ENCODE measurements at regions not wholly inside any gene's neighbourhood (a gene's known extent, or its start where the extent isn't known, plus 50 kb on each side); places are given as distances from the start of the nearest gene placed in this dataset.

DNA sequence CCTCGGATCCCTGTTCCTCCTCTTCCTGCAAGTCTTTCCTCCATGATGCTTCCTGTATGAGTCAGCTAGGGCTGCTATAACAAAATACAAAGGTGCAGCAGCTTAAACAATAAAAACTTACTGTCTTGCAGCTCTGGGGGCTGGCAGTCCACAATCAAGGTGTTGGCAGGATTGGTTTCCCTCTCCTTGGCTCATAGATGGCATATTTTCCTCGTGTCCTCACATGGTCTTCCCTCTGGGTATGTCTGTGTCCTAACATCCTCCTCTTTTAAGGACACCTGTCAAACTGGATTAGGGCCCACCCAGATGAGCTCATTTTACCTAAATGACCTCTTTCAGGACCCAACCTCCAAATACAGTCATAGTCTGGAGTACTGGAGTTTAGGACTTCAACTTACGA is 117.5 kb downstream of the MED10 start:
- no peak overlapping the region for H3K27ac ChIP-seq (ENCODE audit: low read depth, low read length)
- H3K4me1 ChIP-seq (ENCODE audit: control insufficient read depth in 5 of 5, insufficient read depth in 5 of 5, low read length in 5 of 5): no peaks in the 10 kb centered on the region
- H3K9me3 ChIP-seq (ENCODE audit: control insufficient read depth in 5 of 5, low read length in 5 of 5): peaks cover 0 to 4% (median 2%) of the 10 kb centered on the region in 5 donors
- no peaks in the 10 kb centered on the region for H3K36me3 ChIP-seq (ENCODE audit: control insufficient read depth in 5 of 5, insufficient read depth in 5 of 5, low read length in 5 of 5)
- H3K27me3 ChIP-seq (ENCODE audit: control insufficient read depth in 5 of 5, insufficient read depth in 4 of 5, low read length in 5 of 5): no peaks in the 10 kb centered on the region
- no peak overlapping the region for H3K4me3 ChIP-seq (ENCODE audit: low read depth in 1 of 5, low read length in 5 of 5)
- H3K9ac ChIP-seq (ENCODE audit: low read length in 5 of 5): no peak overlapping the region

- no peaks in the 10 kb centered on the region for H3K27me3 ChIP-seq (ENCODE audit: control insufficient read depth in 5 of 5, insufficient read depth in 4 of 5, low read length in 5 of 5)
- no peaks in the 10 kb centered on the region for H3K4me1 ChIP-seq (ENCODE audit: control insufficient read depth in 5 of 5, insufficient read depth in 5 of 5, low read length in 5 of 5)
- H3K36me3 ChIP-seq (ENCODE audit: control insufficient read depth in 5 of 5, insufficient read depth in 5 of 5, low read length in 5 of 5): no peaks in the 10 kb centered on the region
- H3K9me3 ChIP-seq (ENCODE audit: control insufficient read depth in 5 of 5, low read length in 5 of 5): peaks cover 0 to 2% (median 0%) of the 10 kb centered on the region in 5 donors
- no peak overlapping the region for H3K4me3 ChIP-seq (ENCODE audit: low read depth in 1 of 5, low read length in 5 of 5)
- no peak overlapping the region for H3K27ac ChIP-seq (ENCODE audit: low read depth, low read length)
- H3K9ac ChIP-seq (ENCODE audit: low read length in 5 of 5): no peak overlapping the region
These were observed 121.4 kb downstream of the MED10 start for GRCh38 chr5:6256901-6257300.

- Histone ChIP-seq H3K27ac (ENCODE audit: low read depth, low read length) (no peak overlapping the region), H3K9ac (ENCODE audit: low read length in 5 of 5) (no peak overlapping the region), H3K36me3 (ENCODE audit: control insufficient read depth in 5 of 5, insufficient read depth in 5 of 5, low read length in 5 of 5) (no peaks in the 10 kb centered on the region), H3K4me1 (ENCODE audit: control insufficient read depth in 5 of 5, insufficient read depth in 5 of 5, low read length in 5 of 5) (no peaks in the 10 kb centered on the region), H3K9me3 (ENCODE audit: control insufficient read depth in 5 of 5, low read length in 5 of 5) (peaks cover 0 to 5% (median under 1%) of the 10 kb centered on the region in 5 donors), H3K4me3 (ENCODE audit: low read depth in 1 of 5, low read length in 5 of 5) (no peak overlapping the region), H3K27me3 (ENCODE audit: control insufficient read depth in 5 of 5, insufficient read depth in 4 of 5, low read length in 5 of 5) (no peaks in the 10 kb centered on the region)
These were observed 122.4 kb downstream of the MED10 start for GRCh38 chr5:6255956-6256355.

DNA sequence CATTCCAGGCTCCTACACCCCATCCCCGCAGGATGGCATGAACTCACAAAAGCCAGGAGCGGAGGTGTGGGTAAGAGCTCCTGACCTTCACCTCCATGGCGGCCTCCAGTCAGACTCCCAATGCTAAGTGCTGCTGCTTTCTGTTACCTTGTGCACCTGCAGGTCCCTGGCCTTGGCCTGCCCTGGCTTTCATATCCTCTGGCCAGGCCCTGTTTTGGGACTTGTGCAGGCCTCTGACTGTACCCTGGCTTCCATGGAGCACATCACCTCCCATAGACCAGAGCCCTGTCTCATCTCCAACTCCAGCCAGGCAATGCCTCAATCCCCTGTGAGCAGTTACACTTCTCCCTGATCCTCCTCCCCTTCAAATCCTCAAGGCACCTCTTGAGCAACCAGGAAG is 124.5 kb downstream of the MED10 start:
- Histone ChIP-seq H3K4me1 (ENCODE audit: control insufficient read depth in 5 of 5, insufficient read depth in 5 of 5, low read length in 5 of 5) (no peaks in the 10 kb centered on the region), H3K36me3 (ENCODE audit: control insufficient read depth in 5 of 5, insufficient read depth in 5 of 5, low read length in 5 of 5) (no peaks in the 10 kb centered on the region), H3K4me3 (ENCODE audit: low read depth in 1 of 5, low read length in 5 of 5) (no peak overlapping the region), H3K27me3 (ENCODE audit: control insufficient read depth in 5 of 5, insufficient read depth in 4 of 5, low read length in 5 of 5) (no peaks in the 10 kb centered on the region), H3K9me3 (ENCODE audit: control insufficient read depth in 5 of 5, low read length in 5 of 5) (peaks cover 0 to 5% (median 4%) of the 10 kb centered on the region in 5 donors), H3K9ac (ENCODE audit: low read length in 5 of 5) (no peak overlapping the region), H3K27ac (ENCODE audit: low read depth, low read length) (no peak overlapping the region)

- H3K27ac ChIP-seq (ENCODE audit: low read depth, low read length): no peak overlapping the region
- no peak overlapping the region for H3K9ac ChIP-seq (ENCODE audit: low read length in 5 of 5)
- no peaks in the 10 kb centered on the region for H3K27me3 ChIP-seq (ENCODE audit: control insufficient read depth in 5 of 5, insufficient read depth in 4 of 5, low read length in 5 of 5)
- H3K9me3 ChIP-seq (ENCODE audit: control insufficient read depth in 5 of 5, low read length in 5 of 5): peaks cover 0 to 5% (median 4%) of the 10 kb centered on the region in 5 donors
- H3K4me3 ChIP-seq (ENCODE audit: low read depth in 1 of 5, low read length in 5 of 5): no peak overlapping the region
- no peaks in the 10 kb centered on the region for H3K36me3 ChIP-seq (ENCODE audit: control insufficient read depth in 5 of 5, insufficient read depth in 5 of 5, low read length in 5 of 5)
- H3K4me1 ChIP-seq (ENCODE audit: control insufficient read depth in 5 of 5, insufficient read depth in 5 of 5, low read length in 5 of 5): no peaks in the 10 kb centered on the region
These were observed 125.1 kb downstream of the MED10 start for GRCh38 chr5:6253281-6253680.

GRCh38 chr5:6252581-6252980 is 125.8 kb downstream of the MED10 start:
- Histone ChIP-seq H3K36me3 (ENCODE audit: control insufficient read depth in 5 of 5, insufficient read depth in 5 of 5, low read length in 5 of 5) (no peaks in the 10 kb centered on the region), H3K9ac (ENCODE audit: low read length in 5 of 5) (no peak overlapping the region), H3K9me3 (ENCODE audit: control insufficient read depth in 5 of 5, low read length in 5 of 5) (peaks cover 0 to 5% (median 4%) of the 10 kb centered on the region in 5 donors), H3K4me3 (ENCODE audit: low read depth in 1 of 5, low read length in 5 of 5) (no peak overlapping the region), H3K27me3 (ENCODE audit: control insufficient read depth in 5 of 5, insufficient read depth in 4 of 5, low read length in 5 of 5) (no peaks in the 10 kb centered on the region), H3K27ac (ENCODE audit: low read depth, low read length) (no peak overlapping the region), H3K4me1 (ENCODE audit: control insufficient read depth in 5 of 5, insufficient read depth in 5 of 5, low read length in 5 of 5) (no peaks in the 10 kb centered on the region)

DNA sequence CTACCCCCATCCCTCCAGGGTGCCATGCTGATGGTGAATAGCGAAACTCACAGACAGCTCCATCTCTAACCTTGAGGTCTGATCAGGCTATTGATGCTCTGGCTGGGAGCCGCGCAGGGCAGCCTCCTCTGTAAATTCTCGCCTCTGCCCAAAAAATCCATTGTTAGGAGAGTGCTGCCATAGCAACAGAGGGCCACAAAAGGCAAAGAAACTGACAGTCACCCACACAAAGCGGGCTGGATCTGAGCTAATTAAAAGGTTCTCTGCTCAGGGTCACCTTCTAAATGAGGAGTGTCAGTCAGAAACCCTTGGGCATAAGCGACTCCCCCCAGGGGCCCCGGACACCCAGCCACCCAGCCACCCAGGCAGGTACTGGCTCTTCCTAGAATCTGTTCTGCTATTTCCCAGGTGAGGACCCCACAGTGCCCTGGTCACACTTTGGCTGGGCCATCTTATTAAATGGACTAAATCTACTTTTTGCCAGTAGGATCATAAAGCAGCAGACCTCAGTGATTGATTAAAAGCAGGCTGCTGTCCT is 126.7 kb downstream of the MED10 start:
- Histone ChIP-seq H3K27me3 (ENCODE audit: control insufficient read depth in 5 of 5, insufficient read depth in 4 of 5, low read length in 5 of 5) (no peaks in the 10 kb centered on the region), H3K36me3 (ENCODE audit: control insufficient read depth in 5 of 5, insufficient read depth in 5 of 5, low read length in 5 of 5) (no peaks in the 10 kb centered on the region), H3K4me3 (ENCODE audit: low read depth in 1 of 5, low read length in 5 of 5) (no peak overlapping the region), H3K9ac (ENCODE audit: low read length in 5 of 5) (no peak overlapping the region), H3K4me1 (ENCODE audit: control insufficient read depth in 5 of 5, insufficient read depth in 5 of 5, low read length in 5 of 5) (no peaks in the 10 kb centered on the region), H3K27ac (ENCODE audit: low read depth, low read length) (no peak overlapping the region), H3K9me3 (ENCODE audit: control insufficient read depth in 5 of 5, low read length in 5 of 5) (peaks cover 0 to 5% (median 4%) of the 10 kb centered on the region in 5 donors)

- Histone ChIP-seq H3K9me3 (ENCODE audit: control insufficient read depth in 5 of 5, low read length in 5 of 5) (peaks cover 0 to 5% (median 4%) of the 10 kb centered on the region in 5 donors), H3K4me1 (ENCODE audit: control insufficient read depth in 5 of 5, insufficient read depth in 5 of 5, low read length in 5 of 5) (no peaks in the 10 kb centered on the region), H3K27me3 (ENCODE audit: control insufficient read depth in 5 of 5, insufficient read depth in 4 of 5, low read length in 5 of 5) (no peaks in the 10 kb centered on the region), H3K27ac (ENCODE audit: low read depth, low read length) (no peak overlapping the region), H3K4me3 (ENCODE audit: low read depth in 1 of 5, low read length in 5 of 5) (no peak overlapping the region), H3K9ac (ENCODE audit: low read length in 5 of 5) (no peak overlapping the region), H3K36me3 (ENCODE audit: control insufficient read depth in 5 of 5, insufficient read depth in 5 of 5, low read length in 5 of 5) (no peaks in the 10 kb centered on the region)
These were observed 128.2 kb downstream of the MED10 start for GRCh38 chr5:6250121-6250520.

DNA sequence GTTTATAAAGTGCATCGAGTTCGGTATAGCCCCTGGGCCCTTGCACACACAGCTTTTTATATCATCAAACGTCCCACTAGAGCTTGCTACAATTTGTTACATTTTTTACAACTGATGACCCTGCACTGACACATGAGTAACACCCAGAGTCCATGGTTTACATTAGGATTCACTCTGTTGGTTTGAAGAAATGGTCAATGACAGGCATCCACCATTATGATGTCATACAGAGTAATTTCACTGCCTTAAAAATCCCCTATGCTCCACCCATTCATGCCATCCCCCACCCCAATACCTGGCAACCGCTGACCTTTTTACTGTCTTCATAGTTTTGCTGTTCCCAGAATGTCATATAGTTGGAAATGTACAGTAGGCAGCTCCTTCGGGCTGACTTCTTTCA is 130.2 kb downstream of the MED10 start:
- peaks cover 0 to 5% (median 4%) of the 10 kb centered on the region in 5 donors for H3K9me3 ChIP-seq (ENCODE audit: control insufficient read depth in 5 of 5, low read length in 5 of 5)
- no peak overlapping the region for H3K27ac ChIP-seq (ENCODE audit: low read depth, low read length)
- H3K27me3 ChIP-seq (ENCODE audit: control insufficient read depth in 5 of 5, insufficient read depth in 4 of 5, low read length in 5 of 5): peaks cover 0 to 2% (median 0%) of the 10 kb centered on the region in 5 donors
- H3K36me3 ChIP-seq (ENCODE audit: control insufficient read depth in 5 of 5, insufficient read depth in 5 of 5, low read length in 5 of 5): no peaks in the 10 kb centered on the region
- H3K9ac ChIP-seq (ENCODE audit: low read length in 5 of 5): no peak overlapping the region
- no peaks in the 10 kb centered on the region for H3K4me1 ChIP-seq (ENCODE audit: control insufficient read depth in 5 of 5, insufficient read depth in 5 of 5, low read length in 5 of 5)
- no peak overlapping the region for H3K4me3 ChIP-seq (ENCODE audit: low read depth in 1 of 5, low read length in 5 of 5)

- H3K27me3 ChIP-seq (ENCODE audit: control insufficient read depth in 5 of 5, insufficient read depth in 4 of 5, low read length in 5 of 5): peaks cover 0 to 2% (median 0%) of the 10 kb centered on the region in 5 donors
- no peaks in the 10 kb centered on the region for H3K4me1 ChIP-seq (ENCODE audit: control insufficient read depth in 5 of 5, insufficient read depth in 5 of 5, low read length in 5 of 5)
- peaks cover 0 to 5% (median 4%) of the 10 kb centered on the region in 5 donors for H3K9me3 ChIP-seq (ENCODE audit: control insufficient read depth in 5 of 5, low read length in 5 of 5)
- H3K36me3 ChIP-seq (ENCODE audit: control insufficient read depth in 5 of 5, insufficient read depth in 5 of 5, low read length in 5 of 5): no peaks in the 10 kb centered on the region
- H3K4me3 ChIP-seq (ENCODE audit: low read depth in 1 of 5, low read length in 5 of 5): no peak overlapping the region
- no peak overlapping the region for H3K9ac ChIP-seq (ENCODE audit: low read length in 5 of 5)
- H3K27ac ChIP-seq (ENCODE audit: low read depth, low read length): no peak overlapping the region
These were observed 131.4 kb downstream of the MED10 start for GRCh38 chr5:6246820-6247437.

All from subcutaneous abdominal adipose tissue (tissue), 5 donors.